D721Med (cell line): ENCODE measurements at regions not wholly inside any gene's neighbourhood (a gene's known extent, or its start where the extent isn't known, plus 50 kb on each side); places are given as distances from the start of the nearest gene placed in this dataset.

ENCODE experiments used
- DNase-seq: peaks from one replicate; pipeline ENCODE4 v3.0.0; 2011; ENCODE audit warnings: low spot score; ENCODE audit not compliant: insufficient read length
- FAIRE-seq: peaks from 2 replicates; lab custom pipeline; 2011; peaks lifted over from hg19 to GRCh38; lab: Jason Lieb, UNC
- CTCF ChIP-seq: IDR thresholded peaks from 2 replicates; pipeline ENCODE4 v1.5.1; 2012; ENCODE audit warnings: mild to moderate bottlenecking, control low read depth; ENCODE audit not compliant: insufficient read depth; ENCODE audit errors: missing control alignments

- DNase-seq (no peak), FAIRE-seq (no peak)
- TF ChIP-seq CTCF: no peak
These were observed 61.9 kb downstream of the EXOSC2 start for GRCh38 chr9:130755377-130756007.

GRCh38 chr9:130756037-130756436 is 62.5 kb downstream of the EXOSC2 start:
- no peak for TF ChIP-seq CTCF
- FAIRE-seq (no peak), DNase-seq (no peak)

GRCh38 chr9:130756455-130757152 is 63.0 kb downstream of the EXOSC2 start:
- no peak for DNase-seq
- FAIRE-seq: no peak
- TF ChIP-seq CTCF: no peak

GRCh38 chr9:130759738-130760137 is 66.2 kb downstream of the EXOSC2 start:
- no peak for DNase-seq
- no peak for TF ChIP-seq CTCF
- FAIRE-seq: no peak

- FAIRE-seq (no peak), DNase-seq (no peak)
- TF ChIP-seq CTCF: no peak
These were observed 70.0 kb downstream of the EXOSC2 start for GRCh38 chr9:130763331-130764171.

- no peak for FAIRE-seq
- DNase-seq: no peak
- TF ChIP-seq CTCF: no peak
These were observed 69.7 kb upstream of the ABL1 start for GRCh38 chr9:130765137-130766020.
